ENCODE measurements at regions not wholly inside any gene's neighbourhood (a gene's known extent, or its start where the extent isn't known, plus 50 kb on each side); places are given as distances from the start of the nearest gene placed in this dataset.

DNA sequence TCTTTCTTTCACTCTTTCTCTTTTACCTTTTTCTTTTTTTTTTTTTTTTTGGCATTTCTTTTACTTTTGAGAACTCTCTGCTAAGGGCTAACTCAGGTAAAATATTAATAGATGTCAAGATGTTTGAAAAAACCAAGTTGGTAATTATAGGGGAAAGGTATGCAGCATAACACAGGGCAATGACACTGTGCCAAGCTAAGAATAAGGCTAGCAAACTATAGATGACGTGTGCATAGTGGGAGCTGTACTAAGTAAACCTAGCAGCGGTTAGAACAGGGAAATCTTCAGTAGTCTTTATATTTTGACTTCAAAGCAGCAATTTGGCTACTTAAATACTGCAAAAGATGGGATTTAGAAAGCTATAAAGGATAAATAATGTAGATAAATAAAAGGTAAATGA is 415.4 kb upstream of the RGPD4 start:
- no peaks in the 10 kb centered on the region for H3K9me3 ChIP-seq (replicated peaks in 1 of 2; ENCODE audit: control insufficient read depth in 2 of 2, insufficient read depth in 1 of 2, low read depth in 1 of 2, low read length in 2 of 2)
- no peaks in the 10 kb centered on the region for H3K27me3 ChIP-seq (ENCODE audit: control insufficient read depth in 3 of 3, insufficient read depth in 3 of 3, low read depth in 1 of 3, low read length in 3 of 3)
- H3K27ac ChIP-seq (replicated peaks; ENCODE audit: low read length), result no peak overlapping the region
- no peak for DNase-seq (ENCODE audit: low spot score)
- no peak overlapping the region for H2BK5ac ChIP-seq (ENCODE audit: low read length)
- no peak overlapping the region for H4K8ac ChIP-seq (ENCODE audit: low read depth, low read length)
- no peak overlapping the region for H2BK12ac ChIP-seq (ENCODE audit: low read length)
- H3K79me1 ChIP-seq (ENCODE audit: low read depth, low read length), result no peaks in the 10 kb centered on the region
- H3K14ac ChIP-seq (ENCODE audit: low read length), result no peak overlapping the region
- no peaks in the 10 kb centered on the region for H3K4me1 ChIP-seq (ENCODE audit: control insufficient read depth in 2 of 2, insufficient read depth in 1 of 2, low read depth in 1 of 2, low read length in 2 of 2)
- no peak overlapping the region for H4K91ac ChIP-seq (ENCODE audit: low read depth, low read length, poor library complexity)
- H3K23ac ChIP-seq (ENCODE audit: low read depth, low read length, poor library complexity), result no peak overlapping the region
- H2BK120ac ChIP-seq (ENCODE audit: low read depth, low read length), result no peak overlapping the region
- no peak overlapping the region for H2AFZ ChIP-seq (ENCODE audit: low read length)
- no peak overlapping the region for H3K9ac ChIP-seq (ENCODE audit: low read depth, low read length, poor library complexity)
- no peak overlapping the region for H2AK5ac ChIP-seq (ENCODE audit: low read depth, low read length)
- H3K4me3 ChIP-seq (ENCODE audit: low read length in 2 of 2), result no peak overlapping the region
- H3K36me3 ChIP-seq (replicated peaks in 1 of 2; ENCODE audit: control insufficient read depth in 2 of 2, insufficient read depth in 2 of 2, low read length in 2 of 2), result no peaks in the 10 kb centered on the region
- no peak overlapping the region for H2BK15ac ChIP-seq (ENCODE audit: low read length)
- H3K18ac ChIP-seq (ENCODE audit: low read length), result no peak overlapping the region
- WGBS, 2 donors (ENCODE audit: extremely low coverage in 2 of 2, insufficient read length in 2 of 2, insufficient replicate concordance in 1 of 2), result no CpG with 5 or more reads among the region's 2 CpGs
- no peak overlapping the region for H3K4ac ChIP-seq (ENCODE audit: low read length)
- no peak overlapping the region for H3K4me2 ChIP-seq (ENCODE audit: insufficient read depth, low read length, poor library complexity, severe bottlenecking)

GRCh38 chr2:107412209-107412904 is 414.3 kb upstream of the RGPD4 start:
- Histone ChIP-seq H2AFZ (ENCODE audit: low read length) (no peak overlapping the region), H3K4me1 (ENCODE audit: control insufficient read depth in 2 of 2, insufficient read depth in 1 of 2, low read depth in 1 of 2, low read length in 2 of 2) (no peaks in the 10 kb centered on the region), H2BK120ac (ENCODE audit: low read depth, low read length) (no peak overlapping the region), H3K27ac (replicated peaks; ENCODE audit: low read length) (no peak overlapping the region), H3K9me3 (replicated peaks in 1 of 2; ENCODE audit: control insufficient read depth in 2 of 2, insufficient read depth in 1 of 2, low read depth in 1 of 2, low read length in 2 of 2) (no peaks in the 10 kb centered on the region), H3K23ac (ENCODE audit: low read depth, low read length, poor library complexity) (no peak overlapping the region), H3K79me1 (ENCODE audit: low read depth, low read length) (no peaks in the 10 kb centered on the region), H4K91ac (ENCODE audit: low read depth, low read length, poor library complexity) (no peak overlapping the region), H3K4ac (ENCODE audit: low read length) (no peak overlapping the region), H2BK5ac (ENCODE audit: low read length) (no peak overlapping the region), H2BK12ac (ENCODE audit: low read length) (no peak overlapping the region), H4K8ac (ENCODE audit: low read depth, low read length) (no peak overlapping the region), H3K9ac (ENCODE audit: low read depth, low read length, poor library complexity) (no peak overlapping the region), H3K18ac (ENCODE audit: low read length) (no peak overlapping the region), H3K4me3 (ENCODE audit: low read length in 2 of 2) (no peak overlapping the region), H3K36me3 (replicated peaks in 1 of 2; ENCODE audit: control insufficient read depth in 2 of 2, insufficient read depth in 2 of 2, low read length in 2 of 2) (no peaks in the 10 kb centered on the region), H3K27me3 (ENCODE audit: control insufficient read depth in 3 of 3, insufficient read depth in 3 of 3, low read depth in 1 of 3, low read length in 3 of 3) (no peaks in the 10 kb centered on the region), H3K14ac (ENCODE audit: low read length) (no peak overlapping the region), H2BK15ac (ENCODE audit: low read length) (no peak overlapping the region), H3K4me2 (ENCODE audit: insufficient read depth, low read length, poor library complexity, severe bottlenecking) (no peak overlapping the region), H2AK5ac (ENCODE audit: low read depth, low read length) (no peak overlapping the region)
- no peak for DNase-seq (ENCODE audit: low spot score)
- no CpG with 5 or more reads among the region's 6 CpGs for WGBS, 2 donors (ENCODE audit: extremely low coverage in 2 of 2, insufficient read length in 2 of 2, insufficient replicate concordance in 1 of 2)

GRCh38 chr2:107412981-107413380 is 413.7 kb upstream of the RGPD4 start:
- Histone ChIP-seq H3K4me2 (ENCODE audit: insufficient read depth, low read length, poor library complexity, severe bottlenecking) (no peak overlapping the region), H3K9me3 (replicated peaks in 1 of 2; ENCODE audit: control insufficient read depth in 2 of 2, insufficient read depth in 1 of 2, low read depth in 1 of 2, low read length in 2 of 2) (no peaks in the 10 kb centered on the region), H3K18ac (ENCODE audit: low read length) (no peak overlapping the region), H3K4me1 (ENCODE audit: control insufficient read depth in 2 of 2, insufficient read depth in 1 of 2, low read depth in 1 of 2, low read length in 2 of 2) (no peaks in the 10 kb centered on the region), H3K9ac (ENCODE audit: low read depth, low read length, poor library complexity) (no peak overlapping the region), H3K14ac (ENCODE audit: low read length) (no peak overlapping the region), H4K91ac (ENCODE audit: low read depth, low read length, poor library complexity) (no peak overlapping the region), H3K36me3 (replicated peaks in 1 of 2; ENCODE audit: control insufficient read depth in 2 of 2, insufficient read depth in 2 of 2, low read length in 2 of 2) (no peaks in the 10 kb centered on the region), H2BK120ac (ENCODE audit: low read depth, low read length) (no peak overlapping the region), H3K79me1 (ENCODE audit: low read depth, low read length) (no peaks in the 10 kb centered on the region), H2BK12ac (ENCODE audit: low read length) (no peak overlapping the region), H3K23ac (ENCODE audit: low read depth, low read length, poor library complexity) (no peak overlapping the region), H2BK5ac (ENCODE audit: low read length) (no peak overlapping the region), H2AFZ (ENCODE audit: low read length) (no peak overlapping the region), H2AK5ac (ENCODE audit: low read depth, low read length) (no peak overlapping the region), H3K27ac (replicated peaks; ENCODE audit: low read length) (no peak overlapping the region), H3K4ac (ENCODE audit: low read length) (no peak overlapping the region), H3K4me3 (ENCODE audit: low read length in 2 of 2) (no peak overlapping the region), H4K8ac (ENCODE audit: low read depth, low read length) (no peak overlapping the region), H2BK15ac (ENCODE audit: low read length) (no peak overlapping the region), H3K27me3 (ENCODE audit: control insufficient read depth in 3 of 3, insufficient read depth in 3 of 3, low read depth in 1 of 3, low read length in 3 of 3) (no peaks in the 10 kb centered on the region)
- DNase-seq (ENCODE audit: low spot score), result no peak
- WGBS, 2 donors (ENCODE audit: extremely low coverage in 2 of 2, insufficient read length in 2 of 2, insufficient replicate concordance in 1 of 2), result no CpG with 5 or more reads among the region's 2 CpGs

GRCh38 chr2:107414376-107414775 is 412.3 kb upstream of the RGPD4 start:
- H2BK12ac ChIP-seq (ENCODE audit: low read length), result no peak overlapping the region
- H4K8ac ChIP-seq (ENCODE audit: low read depth, low read length), result no peak overlapping the region
- H3K27me3 ChIP-seq (ENCODE audit: control insufficient read depth in 3 of 3, insufficient read depth in 3 of 3, low read depth in 1 of 3, low read length in 3 of 3), result no peaks in the 10 kb centered on the region
- H3K14ac ChIP-seq (ENCODE audit: low read length), result no peak overlapping the region
- no peak overlapping the region for H2BK15ac ChIP-seq (ENCODE audit: low read length)
- H2AK5ac ChIP-seq (ENCODE audit: low read depth, low read length), result no peak overlapping the region
- H2AFZ ChIP-seq (ENCODE audit: low read length), result no peak overlapping the region
- H3K27ac ChIP-seq (replicated peaks; ENCODE audit: low read length), result no peak overlapping the region
- H3K18ac ChIP-seq (ENCODE audit: low read length), result no peak overlapping the region
- H4K91ac ChIP-seq (ENCODE audit: low read depth, low read length, poor library complexity), result no peak overlapping the region
- no peak overlapping the region for H3K23ac ChIP-seq (ENCODE audit: low read depth, low read length, poor library complexity)
- H2BK5ac ChIP-seq (ENCODE audit: low read length), result no peak overlapping the region
- DNase-seq (ENCODE audit: low spot score), result no peak
- H3K4ac ChIP-seq (ENCODE audit: low read length), result no peak overlapping the region
- H3K4me3 ChIP-seq (ENCODE audit: low read length in 2 of 2), result no peak overlapping the region
- WGBS, 2 donors (ENCODE audit: extremely low coverage in 2 of 2, insufficient read length in 2 of 2, insufficient replicate concordance in 1 of 2), result no CpG with 5 or more reads among the region's 4 CpGs
- H3K9ac ChIP-seq (ENCODE audit: low read depth, low read length, poor library complexity), result no peak overlapping the region
- H3K79me1 ChIP-seq (ENCODE audit: low read depth, low read length), result no peaks in the 10 kb centered on the region
- H3K4me2 ChIP-seq (ENCODE audit: insufficient read depth, low read length, poor library complexity, severe bottlenecking), result no peak overlapping the region
- H3K4me1 ChIP-seq (ENCODE audit: control insufficient read depth in 2 of 2, insufficient read depth in 1 of 2, low read depth in 1 of 2, low read length in 2 of 2), result no peaks in the 10 kb centered on the region
- H3K9me3 ChIP-seq (replicated peaks in 1 of 2; ENCODE audit: control insufficient read depth in 2 of 2, insufficient read depth in 1 of 2, low read depth in 1 of 2, low read length in 2 of 2), result no peaks in the 10 kb centered on the region
- no peaks in the 10 kb centered on the region for H3K36me3 ChIP-seq (replicated peaks in 1 of 2; ENCODE audit: control insufficient read depth in 2 of 2, insufficient read depth in 2 of 2, low read length in 2 of 2)
- no peak overlapping the region for H2BK120ac ChIP-seq (ENCODE audit: low read depth, low read length)
